MM.1S (cell line): ENCODE measurements at regions not wholly inside any gene's neighbourhood (a gene's known extent, or its start where the extent isn't known, plus 50 kb on each side); places are given as distances from the start of the nearest gene placed in this dataset.

ENCODE experiments used
- DNase-seq: peaks from one replicate; pipeline ENCODE4 v3.0.0-alpha.2; 2015
- H2AFZ ChIP-seq: fragments of 300-600 bp; sonication (generic); 2 replicates; pipeline ENCODE4 v1.6.0; 2016; ENCODE audit warnings: antibody characterized with exemption, low read length
- H3F3A ChIP-seq: fragments of 300-600 bp; sonication (generic); 2 replicates; pipeline ENCODE4 v1.6.1; 2016; ENCODE audit warnings: mild to moderate bottlenecking, antibody characterized with exemption, low read length, moderate library complexity, mixed read lengths; ENCODE audit not compliant: insufficient read depth
- H3K27ac ChIP-seq: fragments of 300-600 bp; sonication (generic); 2 replicates; pipeline ENCODE4 v1.5.1; 2016; ENCODE audit warnings: mild to moderate bottlenecking, low read length
- H3K27me3 ChIP-seq: fragments of 300-600 bp; sonication (generic); replicated peaks from 2 replicates; pipeline ENCODE4 v1.6.0; 2016; ENCODE audit warnings: low read length; ENCODE audit not compliant: insufficient read depth
- H3K36me3 ChIP-seq: fragments of 300-600 bp; sonication (generic); replicated peaks from 2 replicates; pipeline ENCODE4 v1.6.1; 2016; ENCODE audit warnings: mild to moderate bottlenecking, low read length, mixed read lengths; ENCODE audit not compliant: insufficient read depth
- H3K4me1 ChIP-seq: fragments of 300-600 bp; sonication (generic); 2 replicates; pipeline ENCODE4 v1.6.1; 2016; ENCODE audit warnings: low read length, mixed read lengths
- H3K4me2 ChIP-seq: fragments of 300-600 bp; sonication (generic); 2 replicates; pipeline ENCODE4 v1.6.0; 2016; ENCODE audit warnings: low read depth, low read length
- H3K4me3 ChIP-seq: fragments of 300-600 bp; sonication (generic); 2 replicates; pipeline ENCODE4 v1.5.1; 2016; ENCODE audit warnings: low read length, mixed read lengths
- H3K79me2 ChIP-seq: fragments of 300-600 bp; sonication (generic); 2 replicates; pipeline ENCODE4 v1.6.1; 2016; ENCODE audit warnings: mixed run types, low read length, mixed read lengths
- H3K9ac ChIP-seq: fragments of 300-600 bp; sonication (generic); 2 replicates; pipeline ENCODE4 v1.6.1; 2016; ENCODE audit warnings: low read length, mixed read lengths
- H3K9me2 ChIP-seq: fragments of 300-600 bp; sonication (generic); replicated peaks from 2 replicates; pipeline ENCODE4 v1.6.1; 2016; ENCODE audit warnings: mild to moderate bottlenecking, low read length, mixed read lengths; ENCODE audit not compliant: insufficient read depth
- H3K9me3 ChIP-seq: fragments of 300-600 bp; sonication (generic); replicated peaks from 2 replicates; pipeline ENCODE4 v1.6.1; 2016; ENCODE audit warnings: mild to moderate bottlenecking, low read length, mixed read lengths; ENCODE audit not compliant: insufficient read depth
- H4K20me1 ChIP-seq: fragments of 300-600 bp; sonication (generic); 2 replicates; pipeline ENCODE4 v1.6.1; 2016; ENCODE audit warnings: mild to moderate bottlenecking, low read length, moderate library complexity, mixed read lengths; ENCODE audit not compliant: insufficient read depth
- EZH2 ChIP-seq: fragments of 300-600 bp; sonication (generic); optimal IDR thresholded peaks from 2 replicates; pipeline ENCODE3; 2017; ENCODE audit warnings: low read depth, mild to moderate bottlenecking, antibody characterized with exemption, low read length, mixed read lengths
- EZH2phosphoT487 ChIP-seq: fragments of 300-600 bp; sonication (generic); IDR thresholded peaks from 2 replicates; pipeline ENCODE4 v1.6.1; 2018; ENCODE audit warnings: antibody characterized with exemption, low read length
- TF ChIP-seq, protein P1 (sequence below): fragments of 300-600 bp; sonication (generic); IDR thresholded peaks from 2 replicates; pipeline ENCODE4 v1.5.1; 2016; ENCODE audit warnings: antibody characterized with exemption, low read length, mixed read lengths

DNA sequence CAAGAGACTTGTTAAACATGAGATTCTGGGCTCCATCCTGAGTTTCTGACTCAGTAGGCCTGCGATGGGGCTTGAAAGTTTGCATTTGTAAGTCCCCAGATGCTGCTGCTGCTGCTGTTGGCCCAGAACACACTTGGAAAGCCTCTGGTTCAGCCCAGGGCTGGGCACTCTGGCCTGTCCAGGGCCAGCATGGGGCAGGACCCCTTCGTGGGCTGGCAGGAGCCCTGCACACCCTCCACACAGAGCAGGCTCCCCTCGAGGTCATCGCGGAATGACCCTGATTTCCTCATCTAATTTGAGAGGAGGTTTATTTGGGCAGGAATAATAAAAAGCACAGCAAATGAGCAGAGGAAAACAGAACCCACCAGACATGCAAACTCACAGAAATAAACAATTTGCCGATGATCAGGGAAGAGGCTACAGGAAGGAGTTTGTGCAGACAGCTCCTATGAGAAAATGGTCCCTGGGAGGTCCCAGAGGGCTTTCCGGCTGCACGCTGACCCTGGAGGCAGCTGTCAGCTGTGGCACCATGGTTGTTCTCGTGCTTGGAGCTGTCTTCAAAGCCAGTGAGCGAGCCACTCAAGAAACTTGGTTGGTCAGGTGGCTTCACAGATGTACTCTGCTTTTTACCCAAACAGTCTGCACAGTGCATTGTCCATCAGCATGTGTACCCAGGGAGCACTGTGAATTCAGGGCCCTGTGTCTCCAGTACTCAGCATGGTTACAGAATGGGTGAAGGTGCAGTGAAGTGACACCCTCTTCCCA, 119.3 kb downstream of the GLI2 start:
- Histone ChIP-seq H3K4me1 (no peaks in the 10 kb centered on the region), H3K4me2 (no peak overlapping the region), H3K79me2 (no peaks in the 10 kb centered on the region)

DNA sequence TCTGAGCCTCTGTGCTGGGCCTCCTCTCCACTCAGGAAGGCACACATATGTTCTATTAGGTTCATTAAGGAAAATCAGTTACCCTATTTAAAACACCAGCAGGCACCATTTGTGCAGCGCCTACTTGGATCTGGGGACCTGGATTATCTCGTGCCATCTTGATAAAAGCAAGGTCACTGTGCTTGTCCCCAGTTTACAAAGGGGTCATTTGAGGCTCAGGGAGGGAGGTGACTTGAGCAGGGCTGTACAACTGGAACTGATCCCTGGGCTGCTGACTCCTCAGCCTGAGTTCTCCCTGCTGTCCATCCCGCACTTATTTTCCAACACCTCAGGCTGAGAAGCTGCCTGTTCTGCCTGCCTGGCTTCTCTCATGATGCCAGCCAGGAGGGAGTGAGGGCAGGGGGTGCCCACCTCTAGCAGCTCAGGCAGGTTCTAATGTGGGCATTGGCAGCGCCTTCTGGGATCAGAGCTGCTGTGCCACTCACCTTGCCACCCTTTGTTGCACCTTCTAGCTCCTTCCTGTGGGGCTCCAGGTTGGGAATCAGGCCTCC, 120.3 kb downstream of the GLI2 start:
- H3K27ac ChIP-seq, result no peak overlapping the region
- H3K9me2 ChIP-seq, result no peaks in the 10 kb centered on the region
- H3F3A ChIP-seq, result no peaks in the 10 kb centered on the region
- no peaks in the 10 kb centered on the region for H3K9me3 ChIP-seq
- no peaks in the 10 kb centered on the region for H3K79me2 ChIP-seq
- no peaks in the 10 kb centered on the region for H3K4me1 ChIP-seq
- H3K4me3 ChIP-seq, result no peak overlapping the region
- H4K20me1 ChIP-seq, result no peaks in the 10 kb centered on the region
- H2AFZ ChIP-seq, result no peak overlapping the region
- H3K27me3 ChIP-seq, result no peaks in the 10 kb centered on the region
- TF ChIP-seq EZH2phosphoT487 (no peak), EZH2 (no peak)
- TF ChIP-seq, protein P1, sequence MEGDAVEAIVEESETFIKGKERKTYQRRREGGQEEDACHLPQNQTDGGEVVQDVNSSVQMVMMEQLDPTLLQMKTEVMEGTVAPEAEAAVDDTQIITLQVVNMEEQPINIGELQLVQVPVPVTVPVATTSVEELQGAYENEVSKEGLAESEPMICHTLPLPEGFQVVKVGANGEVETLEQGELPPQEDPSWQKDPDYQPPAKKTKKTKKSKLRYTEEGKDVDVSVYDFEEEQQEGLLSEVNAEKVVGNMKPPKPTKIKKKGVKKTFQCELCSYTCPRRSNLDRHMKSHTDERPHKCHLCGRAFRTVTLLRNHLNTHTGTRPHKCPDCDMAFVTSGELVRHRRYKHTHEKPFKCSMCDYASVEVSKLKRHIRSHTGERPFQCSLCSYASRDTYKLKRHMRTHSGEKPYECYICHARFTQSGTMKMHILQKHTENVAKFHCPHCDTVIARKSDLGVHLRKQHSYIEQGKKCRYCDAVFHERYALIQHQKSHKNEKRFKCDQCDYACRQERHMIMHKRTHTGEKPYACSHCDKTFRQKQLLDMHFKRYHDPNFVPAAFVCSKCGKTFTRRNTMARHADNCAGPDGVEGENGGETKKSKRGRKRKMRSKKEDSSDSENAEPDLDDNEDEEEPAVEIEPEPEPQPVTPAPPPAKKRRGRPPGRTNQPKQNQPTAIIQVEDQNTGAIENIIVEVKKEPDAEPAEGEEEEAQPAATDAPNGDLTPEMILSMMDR, result no peak
- no peak overlapping the region for H3K4me2 ChIP-seq
- no peak for DNase-seq
- no peak overlapping the region for H3K9ac ChIP-seq
- H3K36me3 ChIP-seq, result no peaks in the 10 kb centered on the region

More for the DNA sequence above, 119.3 kb downstream of the GLI2 start:
- Histone ChIP-seq H3K9me2 (no peaks in the 10 kb centered on the region), H3K9me3 (no peaks in the 10 kb centered on the region), H4K20me1 (no peaks in the 10 kb centered on the region), H3K4me3 (no peak overlapping the region), H3K27ac (no peak overlapping the region), H3K27me3 (no peaks in the 10 kb centered on the region), H3K36me3 (no peaks in the 10 kb centered on the region), H3K9ac (no peak overlapping the region), H2AFZ (no peak overlapping the region), H3F3A (no peaks in the 10 kb centered on the region)
- TF ChIP-seq EZH2phosphoT487 (no peak), EZH2 (no peak)
- TF ChIP-seq, protein P1, result no peak
- no peak for DNase-seq

DNA sequence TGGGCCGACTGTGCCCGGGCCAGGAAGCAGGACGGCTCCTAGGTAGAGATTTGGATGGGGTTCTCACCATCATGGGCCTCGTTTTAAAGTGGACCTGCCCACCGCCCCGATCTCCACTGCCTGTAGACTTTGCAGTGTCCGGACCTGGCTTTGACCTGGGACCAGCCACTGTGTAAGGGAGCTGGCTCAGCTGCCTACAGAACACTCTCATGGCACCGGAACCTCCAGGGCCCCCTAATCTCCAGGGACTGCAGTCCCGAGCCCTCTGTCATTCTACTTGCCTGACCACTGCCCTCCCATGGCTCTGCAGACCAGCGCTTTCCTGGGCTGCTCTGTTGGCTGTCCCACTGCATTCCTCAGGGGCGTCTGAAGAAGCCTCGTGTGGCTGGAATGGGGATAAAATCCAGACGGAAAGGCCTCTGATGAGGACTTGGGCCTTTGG, 120.8 kb downstream of the GLI2 start:
- Histone ChIP-seq H3K27ac (no peak overlapping the region), H3K79me2 (no peaks in the 10 kb centered on the region), H3K4me3 (no peak overlapping the region), H3F3A (no peaks in the 10 kb centered on the region), H4K20me1 (no peaks in the 10 kb centered on the region), H3K9ac (no peak overlapping the region), H3K4me2 (no peak overlapping the region), H3K9me3 (no peaks in the 10 kb centered on the region), H2AFZ (no peak overlapping the region), H3K4me1 (no peaks in the 10 kb centered on the region), H3K9me2 (no peaks in the 10 kb centered on the region), H3K27me3 (no peaks in the 10 kb centered on the region), H3K36me3 (no peaks in the 10 kb centered on the region)
- DNase-seq, result no peak
- TF ChIP-seq, protein P1, result no peak
- TF ChIP-seq EZH2phosphoT487 (no peak), EZH2 (no peak)
